NCI-H446 (cell line): ENCODE measurements at regions not wholly inside any gene's neighbourhood (a gene's known extent, or its start where the extent isn't known, plus 50 kb on each side); places are given as distances from the start of the nearest gene placed in this dataset.

Experiments used
- DNase-seq, 2 experiments: peaks; one replicate each; lab custom pipeline; 2025; lab: John Stamatoyannopoulos, UW

DNA sequence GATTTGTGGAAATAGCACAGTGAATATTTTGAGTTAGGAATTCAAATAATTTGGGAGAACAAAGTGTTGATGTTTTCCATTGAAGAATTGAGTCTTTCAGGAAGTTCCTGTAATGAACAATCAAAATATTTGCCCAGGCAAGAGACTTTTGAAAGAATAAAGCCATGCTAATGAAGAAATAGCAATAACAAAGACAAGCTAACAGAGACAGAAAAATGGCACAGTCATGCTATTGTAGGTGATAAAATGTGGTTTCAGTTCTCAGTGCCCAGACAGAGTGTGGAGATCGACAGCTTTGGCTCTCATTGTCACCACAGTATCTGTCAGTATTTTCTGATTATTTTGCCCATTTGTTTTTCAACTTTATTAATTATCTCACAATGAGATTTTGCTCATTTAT is 490.8 kb upstream of the PIK3C3 start:
- DNase-seq = no peak

DNA sequence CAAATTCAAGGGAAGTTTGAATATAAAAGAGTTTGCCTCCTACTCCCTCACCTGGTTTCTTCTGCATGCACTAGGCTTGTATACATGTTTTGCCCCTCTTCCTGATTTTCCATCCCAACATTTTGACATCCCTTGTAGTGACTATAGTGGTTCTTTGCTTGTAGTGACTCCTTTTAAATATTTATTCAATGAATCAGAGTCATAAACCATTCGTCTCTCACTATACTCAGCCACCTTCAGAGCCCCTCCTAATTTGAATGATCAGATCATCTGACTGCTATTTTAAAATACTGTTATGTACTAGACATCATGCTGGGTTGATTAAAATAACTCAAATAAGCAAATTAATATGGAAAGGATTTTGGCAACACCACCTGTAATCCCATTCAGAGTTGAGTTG is 492.1 kb upstream of the PIK3C3 start:
- no peak for DNase-seq

DNA sequence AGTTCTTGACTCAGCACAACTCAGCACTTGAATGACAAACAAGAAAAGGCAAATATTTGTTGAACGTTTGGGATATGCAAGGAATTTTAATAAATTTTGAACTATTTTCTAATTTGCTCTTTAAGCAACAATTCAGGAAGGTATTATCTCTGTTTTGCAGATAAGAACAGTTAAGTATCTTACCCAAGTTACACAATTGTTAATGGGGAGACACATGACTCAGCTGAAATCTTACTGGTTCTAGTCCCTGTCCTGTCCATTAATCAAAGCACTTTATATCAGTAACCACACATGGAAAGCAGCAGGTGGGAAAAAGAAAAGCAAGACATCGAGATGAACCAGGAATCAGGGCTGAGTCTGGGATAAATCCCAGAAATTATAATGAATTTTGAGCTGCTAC is 493.9 kb upstream of the PIK3C3 start:
- peak in 1 of 2 experiments; percentile 46 for DNase-seq

- DNase-seq = no peak
Observed at GRCh38 chr18:41459656-41460055, 495.4 kb upstream of the PIK3C3 start.

DNA sequence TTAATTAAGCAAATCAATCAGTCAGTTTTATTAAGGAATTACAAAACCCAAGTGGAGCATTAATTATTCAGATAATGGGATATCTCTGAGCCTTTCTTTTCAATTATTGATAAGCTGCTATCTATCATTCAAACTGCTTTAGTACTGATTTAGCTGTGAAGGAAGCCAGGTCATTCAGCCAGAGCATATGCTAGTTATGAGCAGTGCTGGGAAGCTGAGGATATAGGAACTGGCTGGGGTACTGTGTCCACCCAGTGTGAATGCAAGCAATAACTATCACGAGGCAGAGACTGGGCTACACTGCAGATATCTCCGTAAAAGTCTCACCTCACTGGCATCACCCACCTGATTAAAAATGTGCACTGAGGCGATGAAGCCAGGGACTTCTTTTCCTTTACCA is 496.7 kb upstream of the PIK3C3 start:
- no peak for DNase-seq

GRCh38 chr18:41457765-41458326 is 497.2 kb upstream of the PIK3C3 start:
- no peak for DNase-seq

- no peak for DNase-seq
Observed at GRCh38 chr18:41456831-41457230, 498.2 kb upstream of the PIK3C3 start.

- DNase-seq = no peak
Observed at GRCh38 chr18:41449612-41450011, 505.4 kb upstream of the PIK3C3 start.

DNA sequence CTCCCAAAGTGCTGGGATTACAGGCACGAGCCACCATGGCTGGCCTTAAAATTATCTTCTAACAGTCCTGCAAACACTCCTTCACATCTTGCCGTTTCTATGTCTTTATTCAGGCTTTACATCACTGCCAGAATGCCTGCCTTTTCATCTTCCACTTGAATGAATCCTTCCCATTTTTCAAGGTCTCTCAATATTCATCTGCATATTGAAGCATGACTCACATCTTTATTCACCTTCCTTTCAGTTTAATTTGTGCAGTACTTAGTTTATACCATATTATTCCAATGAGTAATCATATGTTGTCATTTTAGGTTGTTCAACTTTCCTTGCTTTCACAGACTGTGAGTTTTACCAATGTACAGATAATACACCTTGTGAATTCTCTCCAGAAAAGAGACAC is 510.1 kb upstream of the PIK3C3 start:
- DNase-seq = no peak

DNA sequence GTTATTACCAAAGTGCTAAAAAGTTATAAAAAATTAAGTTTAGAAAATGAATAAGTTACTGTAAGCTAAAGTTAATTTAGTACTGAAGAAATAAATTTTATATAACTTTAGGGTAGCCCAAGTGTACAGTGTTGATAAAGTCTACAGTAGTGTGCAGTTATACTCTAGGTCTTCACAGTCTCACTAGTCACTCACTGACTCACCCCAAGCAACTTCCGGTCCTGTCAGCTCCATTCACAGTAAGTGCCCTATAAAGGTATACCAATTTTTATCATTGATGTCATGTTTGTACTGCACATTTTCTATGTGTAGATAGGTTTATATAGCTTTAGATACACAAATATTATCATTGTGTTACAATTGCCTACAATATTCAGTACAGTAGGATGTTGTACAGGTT is 518.3 kb upstream of the PIK3C3 start:
- DNase-seq = no peak

- no peak for DNase-seq
Observed at GRCh38 chr18:41418598-41418997, 536.4 kb upstream of the PIK3C3 start.

DNA sequence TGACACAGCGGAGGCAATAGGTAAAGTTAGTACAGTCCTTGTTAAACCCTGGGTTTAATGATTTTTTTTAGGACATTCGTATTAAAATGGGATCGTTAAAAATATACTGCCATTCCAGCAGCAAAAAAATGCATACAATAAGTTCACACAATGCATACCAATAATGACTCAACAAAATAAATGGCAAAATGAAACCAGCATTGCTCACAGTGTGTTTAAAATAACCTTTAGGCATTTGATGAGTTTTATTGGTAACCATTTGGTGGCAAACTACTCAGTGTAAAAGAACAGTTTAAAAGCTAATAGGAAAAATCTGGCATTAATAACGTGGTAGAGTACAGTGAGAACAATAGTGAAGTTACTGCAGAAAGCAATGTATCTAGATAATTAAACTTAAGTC is 539.0 kb upstream of the PIK3C3 start:
- no peak for DNase-seq

GRCh38 chr18:41410006-41410405 is 545.0 kb upstream of the PIK3C3 start:
- no peak for DNase-seq

- DNase-seq = no peak
Observed at GRCh38 chr18:41406834-41407233, 548.2 kb upstream of the PIK3C3 start.

DNA sequence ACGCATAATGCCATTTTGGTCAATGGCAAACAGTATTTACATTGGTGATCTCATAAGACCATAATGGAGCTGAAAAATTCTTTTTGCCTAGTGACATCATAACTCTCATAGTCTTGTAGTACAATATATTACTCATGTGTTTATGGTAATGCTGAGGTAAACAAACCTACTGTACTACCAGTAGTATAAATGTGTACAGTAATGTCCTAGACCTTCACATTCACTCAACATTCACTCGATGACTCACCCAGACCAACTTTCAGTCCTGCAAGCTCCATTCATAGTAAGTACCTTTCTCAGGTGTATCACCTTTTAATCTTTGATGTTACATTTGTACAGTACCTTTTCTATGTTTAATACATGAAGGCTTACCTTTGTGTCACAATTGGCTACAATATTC is 558.2 kb upstream of the PIK3C3 start:
- no peak for DNase-seq

- DNase-seq = no peak
Observed at GRCh38 chr18:41396211-41396610, 558.8 kb upstream of the PIK3C3 start.

GRCh38 chr18:41395695-41396094 is 559.3 kb upstream of the PIK3C3 start:
- no peak for DNase-seq

DNA sequence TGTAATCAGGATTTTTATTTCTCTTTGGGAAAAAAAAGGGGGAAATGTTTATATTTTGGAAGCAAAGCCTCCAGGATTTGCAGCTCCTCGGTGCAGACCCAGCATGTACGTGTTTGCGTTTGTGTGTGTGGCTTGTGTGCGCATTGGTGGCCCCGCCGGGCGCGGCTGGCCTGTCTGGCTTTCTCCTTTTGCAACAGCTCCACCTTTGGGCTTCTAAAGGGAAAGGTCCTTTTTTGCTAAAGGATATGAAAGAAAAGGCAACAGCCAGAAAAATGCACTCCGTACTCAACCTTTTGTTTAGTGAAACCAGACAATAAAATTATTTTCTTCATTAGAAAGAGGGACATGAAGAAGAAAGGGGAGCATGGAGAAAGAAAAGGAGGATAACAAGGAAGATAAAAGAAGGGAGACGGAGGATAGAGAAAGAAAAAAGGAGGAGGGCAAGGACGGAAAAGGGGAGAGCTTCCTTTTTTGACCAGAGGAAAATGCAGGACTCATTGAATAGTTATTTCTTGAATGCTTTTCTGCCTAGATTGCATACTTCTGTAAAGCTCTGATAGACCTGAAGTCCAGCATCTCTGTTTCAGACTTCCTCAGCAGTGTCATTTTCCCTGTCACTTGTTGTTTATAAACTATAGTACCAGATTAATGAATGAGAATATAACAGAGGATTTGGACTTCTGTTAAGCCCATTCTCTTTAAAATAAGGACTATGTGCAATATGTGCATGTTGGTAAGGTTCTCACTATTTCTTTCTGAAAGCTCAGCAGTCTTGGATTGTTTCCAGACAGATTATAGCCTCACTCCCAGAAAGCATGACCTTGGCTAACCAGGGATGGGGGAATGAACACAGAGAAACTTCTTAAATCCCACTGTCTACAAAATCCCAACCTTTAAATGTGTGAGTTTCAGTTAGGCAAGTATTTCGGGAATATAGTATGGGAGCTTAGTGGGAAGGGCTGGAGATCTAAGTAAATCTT is 563.1 kb upstream of the PIK3C3 start:
- peak; percentile 31 to 82 for DNase-seq

- peak in 1 of 2 experiments; percentile 3 for DNase-seq
Observed at GRCh38 chr18:41390309-41390708, 564.7 kb upstream of the PIK3C3 start.

GRCh38 chr18:41378598-41378997 is 576.4 kb upstream of the PIK3C3 start:
- DNase-seq = peak in 1 of 2 experiments; percentile 52

- no peak for DNase-seq
Observed at GRCh38 chr18:41373612-41374011, 581.4 kb upstream of the PIK3C3 start.

- no peak for DNase-seq
Observed at GRCh38 chr18:41372046-41372665, 582.9 kb upstream of the PIK3C3 start.
